GM18505 (cell line): ENCODE measurements at regions not wholly inside any gene's neighbourhood (a gene's known extent, or its start where the extent isn't known, plus 50 kb on each side); places are given as distances from the start of the nearest gene placed in this dataset.
"Not testable (repeated sequence)": the region's sequence is repeated elsewhere in the genome, so short reads cannot be mapped to it uniquely, and the experiment has no call there.

ENCODE experiments used
- ATAC-seq: cut with Tn5 transposase; IDR thresholded peaks from one replicate; pipeline ENCODE4 v1.9.1; 2021; ENCODE audit not compliant: unreplicated experiment
- POLR2A ChIP-seq: IDR thresholded peaks from 4 replicates; pipeline ENCODE4 v1.6.1; 2011; ENCODE audit warnings: borderline replicate concordance; ENCODE audit not compliant: insufficient read depth, insufficient read length; ENCODE audit errors: extremely low read depth

GRCh38 chr2:228507231-228507824 is 325.8 kb upstream of the SPHKAP start:
- TF ChIP-seq POLR2A = no peak
- ATAC-seq = no peak

- no peak for ATAC-seq
- no peak for TF ChIP-seq POLR2A
Observed at GRCh38 chr2:228503731-228504130, 322.2 kb upstream of the SPHKAP start.

GRCh38 chr2:228493852-228494251 is 312.4 kb upstream of the SPHKAP start:
- no peak for ATAC-seq
- no peak for TF ChIP-seq POLR2A

GRCh38 chr2:228479014-228479413 is 297.5 kb upstream of the SPHKAP start:
- no peak for TF ChIP-seq POLR2A
- ATAC-seq = no peak

GRCh38 chr2:228474466-228474865 is 293.0 kb upstream of the SPHKAP start:
- TF ChIP-seq POLR2A = no peak
- ATAC-seq = no peak

GRCh38 chr2:228469721-228470120 is 288.2 kb upstream of the SPHKAP start:
- ATAC-seq = no peak
- no peak for TF ChIP-seq POLR2A

GRCh38 chr2:228466851-228467250 is 285.4 kb upstream of the SPHKAP start:
- no peak for ATAC-seq
- no peak for TF ChIP-seq POLR2A

GRCh38 chr2:228465408-228465807 is 283.9 kb upstream of the SPHKAP start:
- no peak for ATAC-seq
- TF ChIP-seq POLR2A = no peak

- no peak for ATAC-seq
- TF ChIP-seq POLR2A = no peak
Observed at GRCh38 chr2:228458364-228458763, 276.9 kb upstream of the SPHKAP start.

- no peak for TF ChIP-seq POLR2A
Observed at GRCh38 chr2:228447266-228447915, 265.9 kb upstream of the SPHKAP start.

GRCh38 chr2:228446734-228447133 is 265.2 kb upstream of the SPHKAP start:
- no peak for ATAC-seq
- no peak for TF ChIP-seq POLR2A

More at GRCh38 chr2:228447266-228447915, 265.9 kb upstream of the SPHKAP start:
- ATAC-seq = no peak

GRCh38 chr2:228444161-228444560 is 262.7 kb upstream of the SPHKAP start:
- no peak for ATAC-seq
- TF ChIP-seq POLR2A = no peak

GRCh38 chr2:228433721-228434120 is 252.2 kb upstream of the SPHKAP start:
- ATAC-seq = no peak
- no peak for TF ChIP-seq POLR2A

- no peak for TF ChIP-seq POLR2A
- no peak for ATAC-seq
Observed at GRCh38 chr2:228432116-228432515, 250.6 kb upstream of the SPHKAP start.

GRCh38 chr2:228430986-228431385 is 249.5 kb upstream of the SPHKAP start:
- ATAC-seq = no peak
- no peak for TF ChIP-seq POLR2A

- no peak for TF ChIP-seq POLR2A
- ATAC-seq = no peak
Observed at GRCh38 chr2:228426502-228427216, 245.2 kb upstream of the SPHKAP start.

GRCh38 chr2:228425411-228426060 is 244.0 kb upstream of the SPHKAP start:
- ATAC-seq = not testable (repeated sequence)
